WI38 (cell line): ENCODE measurements at regions not wholly inside any gene's neighbourhood (a gene's known extent, or its start where the extent isn't known, plus 50 kb on each side); places are given as distances from the start of the nearest gene placed in this dataset.

Source experiments
- H3K4me3 ChIP-seq: 2 replicates; pipeline ENCODE4 v1.5.1; 2011; ENCODE audit warnings: low read depth, mild to moderate bottlenecking, control low read depth, low read length
- TF ChIP-seq, protein P1 (sequence below): IDR thresholded peaks from 2 replicates; pipeline ENCODE4 v1.5.1; 2012; ENCODE audit warnings: low read depth, mild to moderate bottlenecking, control low read depth, low read length

DNA sequence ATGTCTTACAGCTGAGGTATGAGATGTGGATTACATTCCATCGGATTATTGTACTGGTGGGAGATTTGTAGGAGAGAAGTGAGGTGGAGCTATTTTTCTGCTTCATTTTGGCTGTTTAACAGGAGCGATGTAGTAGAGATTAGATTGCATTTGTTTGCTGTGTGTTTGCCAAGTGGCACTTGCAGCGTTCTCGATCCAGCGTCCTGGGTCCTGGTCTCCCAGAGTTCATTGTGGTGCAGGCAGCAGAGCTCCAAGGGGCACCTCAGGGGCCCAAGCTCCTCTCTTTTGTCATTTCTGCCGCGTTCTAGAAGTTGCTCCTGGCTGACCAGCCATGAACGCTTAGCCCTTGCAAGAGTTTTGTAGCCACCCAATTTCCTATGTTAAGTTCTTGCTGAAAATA, 210.1 kb upstream of the APCDD1 start:
- H3K4me3 ChIP-seq = no peak overlapping the region
- TF ChIP-seq, protein P1, sequence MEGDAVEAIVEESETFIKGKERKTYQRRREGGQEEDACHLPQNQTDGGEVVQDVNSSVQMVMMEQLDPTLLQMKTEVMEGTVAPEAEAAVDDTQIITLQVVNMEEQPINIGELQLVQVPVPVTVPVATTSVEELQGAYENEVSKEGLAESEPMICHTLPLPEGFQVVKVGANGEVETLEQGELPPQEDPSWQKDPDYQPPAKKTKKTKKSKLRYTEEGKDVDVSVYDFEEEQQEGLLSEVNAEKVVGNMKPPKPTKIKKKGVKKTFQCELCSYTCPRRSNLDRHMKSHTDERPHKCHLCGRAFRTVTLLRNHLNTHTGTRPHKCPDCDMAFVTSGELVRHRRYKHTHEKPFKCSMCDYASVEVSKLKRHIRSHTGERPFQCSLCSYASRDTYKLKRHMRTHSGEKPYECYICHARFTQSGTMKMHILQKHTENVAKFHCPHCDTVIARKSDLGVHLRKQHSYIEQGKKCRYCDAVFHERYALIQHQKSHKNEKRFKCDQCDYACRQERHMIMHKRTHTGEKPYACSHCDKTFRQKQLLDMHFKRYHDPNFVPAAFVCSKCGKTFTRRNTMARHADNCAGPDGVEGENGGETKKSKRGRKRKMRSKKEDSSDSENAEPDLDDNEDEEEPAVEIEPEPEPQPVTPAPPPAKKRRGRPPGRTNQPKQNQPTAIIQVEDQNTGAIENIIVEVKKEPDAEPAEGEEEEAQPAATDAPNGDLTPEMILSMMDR = no peak

DNA sequence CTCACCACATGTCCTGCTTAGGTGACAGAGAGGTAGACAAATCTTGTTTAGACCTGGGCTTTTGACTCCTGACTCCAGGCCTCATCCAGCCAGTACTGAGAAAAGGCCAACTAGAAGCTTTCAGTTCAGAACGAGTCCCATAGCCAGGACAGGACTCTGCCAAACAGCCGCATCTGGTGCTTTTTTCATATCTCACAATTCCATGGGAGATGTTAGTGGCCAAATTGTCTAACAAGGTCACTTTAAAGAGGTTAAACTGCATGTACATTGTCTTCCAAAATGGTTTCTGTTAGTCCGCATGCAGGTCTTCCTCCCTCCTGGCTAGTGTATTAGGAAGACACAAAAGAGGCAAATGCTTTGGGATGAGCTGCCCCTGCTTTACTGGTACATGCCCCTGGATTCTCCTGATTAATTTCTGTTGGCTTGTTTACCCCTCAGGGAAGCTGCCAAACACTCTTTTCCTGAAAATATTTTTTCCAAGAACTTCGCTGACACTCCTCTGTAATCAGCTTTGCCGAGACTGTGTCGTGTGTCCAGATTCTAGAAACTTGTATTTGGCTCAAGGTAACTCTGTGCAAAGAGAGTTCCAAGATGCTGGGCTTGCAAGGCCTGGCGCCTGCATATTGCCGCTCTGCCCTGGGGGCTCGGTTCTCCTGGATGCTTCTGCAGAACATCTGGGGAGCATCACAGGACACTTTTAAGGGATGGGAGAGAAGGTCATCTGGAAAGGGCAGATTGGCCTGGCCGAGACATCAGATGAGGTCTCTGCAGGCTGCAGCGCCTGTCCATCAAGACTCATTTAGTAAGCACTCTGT, 209.2 kb upstream of the APCDD1 start:
- TF ChIP-seq, protein P1 = no peak
- H3K4me3 ChIP-seq = no peak overlapping the region

- H3K4me3 ChIP-seq = no peak overlapping the region
- TF ChIP-seq, protein P1 = no peak
Observed at GRCh38 chr18:10245846-10246175, 208.6 kb upstream of the APCDD1 start.

DNA sequence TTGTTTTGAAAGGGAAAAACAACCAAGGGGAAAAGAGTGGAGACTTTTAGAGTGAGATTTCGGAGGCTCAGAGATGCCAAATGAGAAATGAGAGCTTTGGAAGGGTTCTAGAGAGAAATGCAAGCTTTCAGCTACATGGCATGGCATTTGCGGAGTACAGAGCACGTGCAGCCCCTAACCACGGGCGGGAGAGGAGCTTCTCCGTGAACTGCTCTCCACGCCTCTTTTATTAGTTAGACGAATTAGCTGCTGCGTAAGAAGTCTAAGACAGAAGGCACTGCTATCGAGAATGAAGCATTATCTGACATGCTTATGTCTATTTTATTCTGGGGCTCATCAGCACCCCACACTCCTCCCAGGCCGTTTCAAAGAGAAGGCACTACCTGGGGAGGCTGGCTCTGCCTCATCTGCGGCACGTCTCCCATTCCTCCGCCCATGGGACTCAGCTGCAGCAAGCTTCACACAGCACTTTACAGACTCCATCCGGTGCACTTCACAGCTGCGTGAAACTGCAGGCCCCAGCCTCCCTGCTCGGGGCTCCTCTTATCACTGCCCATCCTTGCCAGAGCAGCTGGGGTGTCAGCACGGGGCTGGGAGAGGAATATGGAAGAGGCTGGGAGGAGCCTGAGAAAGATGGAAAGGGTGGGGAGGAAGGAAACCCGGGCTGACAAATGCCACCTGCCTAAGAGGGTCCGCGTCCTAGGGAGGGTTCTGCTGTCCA, 207.3 kb upstream of the APCDD1 start:
- TF ChIP-seq, protein P1 = no peak
- no peak overlapping the region for H3K4me3 ChIP-seq

DNA sequence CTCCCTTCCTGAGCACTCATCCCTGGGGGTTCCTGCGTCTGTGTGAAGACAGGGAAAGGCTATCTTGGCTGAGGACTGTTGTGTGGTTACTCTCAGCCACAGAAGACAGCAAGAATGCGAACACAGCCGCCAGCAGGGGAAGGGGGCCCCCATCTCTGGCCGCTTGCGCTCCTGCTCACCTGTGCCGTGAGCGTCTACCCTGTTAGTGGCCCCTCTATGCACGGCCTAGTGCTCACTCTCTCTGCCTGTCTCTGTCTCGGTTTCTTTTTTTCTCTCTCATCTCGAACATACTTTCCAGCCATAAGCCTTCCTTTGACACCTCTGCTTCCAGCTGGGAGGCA, 206.7 kb upstream of the APCDD1 start:
- no peak overlapping the region for H3K4me3 ChIP-seq
- TF ChIP-seq, protein P1 = no peak

- TF ChIP-seq, protein P1 = no peak
- H3K4me3 ChIP-seq = no peak overlapping the region
Observed at GRCh38 chr18:10248738-10249137, 205.7 kb upstream of the APCDD1 start.

GRCh38 chr18:10249270-10249669, 205.2 kb upstream of the APCDD1 start:
- TF ChIP-seq, protein P1 = no peak
- no peak overlapping the region for H3K4me3 ChIP-seq
